Right lobe of liver (tissue), 6 donors: ENCODE measurements at regions not wholly inside any gene's neighbourhood (a gene's known extent, or its start where the extent isn't known, plus 50 kb on each side); places are given as distances from the start of the nearest gene placed in this dataset.

Experiments used
- ATAC-seq, 4 donors: fragments of 200-7000 bp; cut with Tn5 transposase; one replicate each; pipeline ENCODE4 v1.9.1; 2020; ENCODE audit warnings: mild to moderate bottlenecking in 4 of 4, moderate library complexity in 4 of 4
- DNase-seq, 3 donors: peaks; one replicate each; pipeline ENCODE4 v3.0.0-alpha.2; 2020
- H3K27ac ChIP-seq, 3 donors: fragments of 200-600 bp; one replicate each; pipeline ENCODE4 v1.8.0; 2022
- H3K27me3 ChIP-seq, 2 donors: fragments of 200-600 bp; one replicate each; pipeline ENCODE4 v1.8.0; 2022
- H3K36me3 ChIP-seq, 4 donors: fragments of 200-600 bp; sonication (generic) in 1 of 4; one replicate each; pipeline versions ENCODE4 v1.5.1 to v1.8.0; 2017 to 2022; ENCODE audit warnings: control low read depth in 1 of 4
- H3K4me1 ChIP-seq, 4 donors: fragments of 200-600 bp; sonication (generic) in 1 of 4; one replicate each; pipeline versions ENCODE4 v1.5.1 to v1.8.0; 2017 to 2022; ENCODE audit warnings: control low read depth in 1 of 4
- H3K4me3 ChIP-seq, 3 donors: fragments of 200-600 bp; one replicate each; pipeline ENCODE4 v1.8.0; 2022
- H3K9me3 ChIP-seq, 4 donors: fragments of 200-600 bp; sonication (generic) in 1 of 4; one replicate each; pipeline versions ENCODE4 v1.5.1 to v1.8.0; 2017 to 2022; ENCODE audit warnings: control low read depth in 1 of 4
- CTCF ChIP-seq, 4 donors: fragments of 200-600 bp in 3 of 4; fragments of 450-650 bp in 1 of 4; IDR thresholded peaks; one replicate each; pipeline versions ENCODE4 v1.5.1 to v1.8.0; 2016 to 2022; ENCODE audit warnings: antibody characterized with exemption in 4 of 4, mild to moderate bottlenecking in 2 of 4
- POLR2A ChIP-seq: fragments of 450-650 bp; IDR thresholded peaks from one replicate; pipeline ENCODE4 v1.6.1; 2017; ENCODE audit warnings: antibody characterized with exemption, mild to moderate bottlenecking
- WGBS: methylation state at CpG from one replicate; pipeline ENCODE4 v1.1.6; 2018; ENCODE audit warnings: low coverage, low lambda C conversion rate; ENCODE audit not compliant: insufficient coverage; ENCODE audit errors: missing lambda C conversion rate; 5-methylcytosine and 5-hydroxymethylcytosine counted together
- intact Hi-C, 2 donors: fragments of 100-400 bp; cut with DNase I; formaldehyde crosslinking; loops; one replicate each; pipeline versions ENCODE4 v1.11.2 to v1.14.1; 2022
- donor health status: DM: no; HTN: yes; CAD: no.
- donor health status: DM: no; HTN: no; CAD: no.
- donor health status: DM: no; HTN: no; CAD: no.
- donor health status: DM: no; HTN: yes; CAD: no.
- donor health status: DM: no; HTN: yes; CAD: no.

DNA sequence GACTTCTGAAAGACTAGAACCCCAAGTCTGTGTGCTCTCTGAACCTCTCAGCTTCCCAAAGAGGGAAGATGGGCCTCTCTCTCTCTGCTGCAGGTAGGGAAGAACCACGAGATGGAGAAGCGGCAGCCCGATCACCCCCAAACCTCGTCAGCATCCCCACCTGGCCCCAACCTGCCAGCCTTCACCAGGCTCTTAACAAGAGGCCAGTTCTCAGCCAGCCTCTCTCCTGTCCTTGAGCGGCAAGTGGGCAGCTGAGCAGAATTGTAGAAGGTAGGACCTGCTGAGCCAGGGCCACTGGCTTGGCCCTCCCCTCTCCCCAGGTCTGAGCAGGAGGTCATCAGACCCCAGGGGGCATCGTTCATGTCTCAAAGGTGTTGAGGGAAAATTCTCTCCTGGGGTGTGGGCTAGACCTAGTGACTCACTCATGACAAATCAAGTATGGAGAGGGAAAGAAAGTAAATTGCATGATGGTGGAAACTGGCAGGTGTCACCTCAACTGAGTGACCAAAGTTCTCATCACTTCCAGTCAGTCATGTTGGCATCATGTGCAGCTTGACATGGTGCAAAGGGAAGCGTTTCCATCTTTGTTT is 92.0 kb upstream of the GPR26 start:
- intact Hi-C loops: no loop called here
- ATAC-seq (no peak), DNase-seq (no peak)
- Histone ChIP-seq H3K36me3 (no peaks in the 10 kb centered on the region), H3K4me1 (no peaks in the 10 kb centered on the region), H3K4me3 (no peak overlapping the region), H3K27me3 (no peaks in the 10 kb centered on the region), H3K27ac (no peak overlapping the region), H3K9me3 (no peaks in the 10 kb centered on the region)
- TF ChIP-seq CTCF (IDR thresholded peaks at IDR 0.05): no peak
- no peak for TF ChIP-seq POLR2A
- WGBS: 22% methylated on average over 1 of the region's 7 CpGs

GRCh38 chr10:123575105-123575504 is 91.0 kb upstream of the GPR26 start:
- H3K9me3 ChIP-seq: no peaks in the 10 kb centered on the region
- no peak for DNase-seq
- H3K4me3 ChIP-seq: no peak overlapping the region
- H3K4me1 ChIP-seq: no peaks in the 10 kb centered on the region
- no peak overlapping the region for H3K27ac ChIP-seq
- TF ChIP-seq CTCF (IDR thresholded peaks at IDR 0.05) (no peak), POLR2A (no peak)
- intact Hi-C loops: no loop called here
- WGBS: 30% methylated on average over 3 of the region's 6 CpGs
- no peaks in the 10 kb centered on the region for H3K27me3 ChIP-seq
- no peak for ATAC-seq
- H3K36me3 ChIP-seq: no peaks in the 10 kb centered on the region

DNA sequence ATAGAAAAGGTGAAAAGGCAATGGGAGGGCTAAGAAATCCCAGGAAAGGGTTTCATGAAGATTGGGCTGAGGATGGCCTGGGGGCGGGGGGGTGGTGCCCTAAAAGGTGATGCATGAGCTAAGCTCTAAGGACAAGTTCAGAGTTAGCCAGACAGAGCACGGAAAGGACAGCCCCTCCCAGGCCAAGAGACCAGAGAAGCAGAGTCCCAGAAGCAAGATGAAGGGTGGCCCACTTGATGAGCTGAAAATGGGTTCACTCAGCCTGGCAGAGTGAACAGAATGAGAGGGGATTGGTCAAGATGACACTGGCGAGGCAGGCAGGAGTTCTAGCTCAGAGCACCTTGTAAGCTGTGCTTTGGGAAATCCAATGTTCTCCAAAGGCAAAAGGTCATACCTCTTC is 89.4 kb upstream of the GPR26 start:
- no peaks in the 10 kb centered on the region for H3K27me3 ChIP-seq
- no peak overlapping the region for H3K4me3 ChIP-seq
- WGBS: 41% methylated on average over 3 of the region's 3 CpGs
- no peak for ATAC-seq
- no peaks in the 10 kb centered on the region for H3K36me3 ChIP-seq
- no peak for DNase-seq
- intact Hi-C loops: no loop called here
- no peaks in the 10 kb centered on the region for H3K9me3 ChIP-seq
- no peaks in the 10 kb centered on the region for H3K4me1 ChIP-seq
- no peak for TF ChIP-seq CTCF (IDR thresholded peaks at IDR 0.05)
- no peak for TF ChIP-seq POLR2A
- no peak overlapping the region for H3K27ac ChIP-seq

DNA sequence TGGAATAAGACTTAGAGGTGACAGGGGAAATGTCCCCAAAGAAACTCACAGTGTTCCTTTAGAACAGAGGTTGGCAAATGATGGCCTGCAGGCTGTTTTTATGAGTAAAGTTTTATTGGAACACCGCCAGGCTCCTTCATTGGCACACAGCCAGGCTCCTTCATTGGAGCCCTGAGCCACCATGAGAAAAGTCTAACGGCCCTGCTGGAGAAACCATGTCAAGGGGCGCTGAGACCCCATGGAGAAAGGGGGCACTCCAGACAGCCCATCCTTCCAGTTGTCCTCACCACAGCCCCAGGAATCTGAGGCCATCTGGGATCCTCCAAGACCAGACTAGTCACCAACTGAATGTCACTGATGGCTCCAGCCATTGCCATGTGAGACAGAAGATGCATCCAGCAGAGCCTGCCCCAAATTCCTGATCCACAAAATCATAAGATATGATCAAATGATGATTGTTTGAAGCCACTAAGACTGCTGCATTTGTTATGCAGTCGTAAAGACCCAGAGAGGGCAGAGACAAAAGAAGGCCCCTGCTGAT is 88.2 kb upstream of the GPR26 start:
- TF ChIP-seq POLR2A (no peak), CTCF (IDR thresholded peaks at IDR 0.05) (no peak)
- H3K27ac ChIP-seq: no peak overlapping the region
- no peak overlapping the region for H3K4me3 ChIP-seq
- H3K4me1 ChIP-seq: no peaks in the 10 kb centered on the region
- intact Hi-C loops: no loop called here
- no peaks in the 10 kb centered on the region for H3K36me3 ChIP-seq
- peaks cover 0 to 8% of the 10 kb centered on the region in 2 donors for H3K27me3 ChIP-seq
- WGBS: 30% methylated on average over 3 of the region's 4 CpGs
- ATAC-seq: no peak
- no peak for DNase-seq
- no peaks in the 10 kb centered on the region for H3K9me3 ChIP-seq

DNA sequence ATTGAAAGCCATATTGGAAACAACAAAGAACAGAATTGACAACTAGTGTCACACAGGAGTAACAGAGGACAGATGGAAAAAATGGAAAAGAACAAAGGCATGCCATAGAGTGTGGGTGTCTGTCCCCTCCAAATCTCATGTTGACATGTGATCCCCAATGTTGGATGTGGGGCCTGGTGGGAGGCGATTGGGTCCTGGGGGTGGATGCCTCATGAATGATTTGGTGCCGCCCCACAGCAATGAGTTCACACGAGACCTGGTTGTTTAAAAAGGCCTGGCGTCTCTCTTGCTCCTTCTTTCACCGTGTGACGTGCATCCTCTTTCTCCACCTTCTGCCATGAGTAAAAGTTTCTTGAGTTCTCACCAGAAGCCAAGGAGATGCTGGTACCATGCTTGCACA is 87.4 kb upstream of the GPR26 start:
- no peaks in the 10 kb centered on the region for H3K9me3 ChIP-seq
- no peak overlapping the region for H3K27ac ChIP-seq
- H3K4me1 ChIP-seq: no peaks in the 10 kb centered on the region
- TF ChIP-seq CTCF (IDR thresholded peaks at IDR 0.05) (no peak), POLR2A (no peak)
- peaks cover 0 to 15% of the 10 kb centered on the region in 2 donors for H3K27me3 ChIP-seq
- intact Hi-C loops: no loop called here
- no peak overlapping the region for H3K4me3 ChIP-seq
- H3K36me3 ChIP-seq: no peaks in the 10 kb centered on the region
- DNase-seq: no peak
- 65% methylated on average over 4 of the region's 6 CpGs for WGBS
- ATAC-seq: no peak
